GM12892 (cell line): ENCODE measurements at regions not wholly inside any gene's neighbourhood (a gene's known extent, or its start where the extent isn't known, plus 50 kb on each side); places are given as distances from the start of the nearest gene placed in this dataset.

Source experiments
- POLR2A ChIP-seq: IDR thresholded peaks from 2 replicates; pipeline ENCODE4 v1.6.1; 2011; ENCODE audit warnings: low read depth, low read length, control low read depth
- TAF1 ChIP-seq: IDR thresholded peaks from 2 replicates; pipeline ENCODE4 v1.6.1; 2011; ENCODE audit warnings: low read depth, mild to moderate bottlenecking, control low read depth, low read length, borderline replicate concordance

GRCh38 chr1:178651742-178652141, 73.3 kb upstream of the RALGPS2 start:
- TF ChIP-seq TAF1 (no peak), POLR2A (no peak)
